ENCODE measurements at regions not wholly inside any gene's neighbourhood (a gene's known extent, or its start where the extent isn't known, plus 50 kb on each side); places are given as distances from the start of the nearest gene placed in this dataset.
"Not testable (repeated sequence)": the region's sequence is repeated elsewhere in the genome, so short reads cannot be mapped to it uniquely, and the experiment has no call there.

- H3K14ac ChIP-seq (replicated peaks; ENCODE audit: low read depth, low read length); H3K56ac ChIP-seq (ENCODE audit: extremely low read depth, insufficient read depth, low read length); H2BK20ac ChIP-seq (ENCODE audit: low read depth, low read length); POLR2A ChIA-PET (ENCODE audit: unreplicated experiment); H2AFZ ChIP-seq (replicated peaks; ENCODE audit: low read length, poor library complexity); intact Hi-C loops (cut with micrococcal nuclease); H3K9me3 ChIP-seq (ENCODE audit: control insufficient read depth, insufficient read depth, low read length); H3K4me1 ChIP-seq (ENCODE audit: control insufficient read depth, insufficient read depth, low read length); H2BK15ac ChIP-seq (ENCODE audit: low read depth, low read length); H2BK5ac ChIP-seq (ENCODE audit: low read depth, low read length, poor library complexity, severe bottlenecking); H2BK120ac ChIP-seq (ENCODE audit: low read depth, low read length); dilution Hi-C loops (cut with HindIII; ENCODE audit: low sequenced_read_pairs, unreplicated experiment); BruUV-seq (replicated peaks); H2AK9ac ChIP-seq (replicated peaks; ENCODE audit: low read depth, low read length, poor library complexity); H3K4ac ChIP-seq (ENCODE audit: low read depth, low read length); CTCF ChIA-PET; H3K79me1 ChIP-seq (ENCODE audit: low read depth in 1 of 2, low read length in 2 of 2); in situ Hi-C loops (cut with MboI; ENCODE audit: low sequenced_read_pairs); H3K23ac ChIP-seq (ENCODE audit: low read depth, low read length); H3K9me1 ChIP-seq (ENCODE audit: insufficient read depth, low read length); H4K20me1 ChIP-seq (ENCODE audit: insufficient read depth, low read length); H3K36me3 ChIP-seq (ENCODE audit: control insufficient read depth, insufficient read depth, low read length); H2AK5ac ChIP-seq (ENCODE audit: low read depth, low read length); H3K27me3 ChIP-seq (ENCODE audit: control insufficient read depth, insufficient read depth, low read length); H4K91ac ChIP-seq (ENCODE audit: insufficient read depth, low read depth, low read length): not testable (repeated sequence)
- no CpG with 5 or more reads among the region's 34 CpGs for WGBS, 2 experiments (ENCODE audit: extremely low coverage in 2 of 2, insufficient read length in 1 of 2)
- DNase-seq: peak; percentile 16
- ATAC-seq (ENCODE audit: low read depth): peak; percentile 100
- peak overlapping the region; percentile 65; the same call in 1 of the 2 replicates for H3K18ac ChIP-seq (ENCODE audit: low read depth, low read length)
- peak overlapping the region; percentile 9 for H3K27ac ChIP-seq (ENCODE audit: insufficient read depth, low read length)
- H3K4me2 ChIP-seq (ENCODE audit: low read depth, low read length): peak overlapping the region; percentile 83
- peak overlapping the region; percentile 89 for H4K5ac ChIP-seq (ENCODE audit: low read depth, low read length)
- H3K9ac ChIP-seq (ENCODE audit: low read depth, low read length): peak overlapping the region; percentile 42
- peak overlapping the region; percentile 83 for H3K4me3 ChIP-seq (ENCODE audit: insufficient read depth, low read depth, low read length)
- H4K8ac ChIP-seq (ENCODE audit: low read depth in 2 of 2, low read length in 2 of 2): peak overlapping the region in 1 of 2 experiments; percentile 65; a peak in 1 of 4 replicates
These were observed 2968.4 kb downstream of the RPIA start for GRCh38 chr2:91659917-91660275.

DNA sequence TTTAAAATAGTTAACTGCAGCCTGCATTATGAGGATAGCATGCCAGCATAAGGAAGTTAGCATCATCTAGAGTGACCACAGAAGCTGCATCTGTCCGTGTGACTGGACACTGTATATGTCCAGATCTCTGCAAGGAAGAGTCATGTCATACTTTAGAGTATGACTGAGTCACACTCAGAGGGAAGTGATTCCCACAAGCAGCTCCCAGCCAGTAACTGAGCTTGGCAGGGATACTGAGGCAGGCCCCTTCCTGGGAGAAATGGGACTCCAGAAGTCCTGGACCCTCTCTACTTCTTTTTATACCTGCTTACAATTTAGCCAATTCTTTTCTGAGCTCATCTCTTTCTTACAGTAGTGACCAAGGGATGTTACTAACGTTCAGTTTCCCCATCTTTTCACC is 2975.9 kb downstream of the RPIA start:
- H4K20me1 ChIP-seq (ENCODE audit: insufficient read depth, low read length); H3K56ac ChIP-seq (ENCODE audit: extremely low read depth, insufficient read depth, low read length); H3K79me1 ChIP-seq (ENCODE audit: low read depth in 1 of 2, low read length in 2 of 2); H3K27me3 ChIP-seq (ENCODE audit: control insufficient read depth, insufficient read depth, low read length); H3K4me3 ChIP-seq (ENCODE audit: insufficient read depth, low read depth, low read length); H3K9ac ChIP-seq (ENCODE audit: low read depth, low read length); BruUV-seq (replicated peaks); H4K91ac ChIP-seq (ENCODE audit: insufficient read depth, low read depth, low read length); H2AK5ac ChIP-seq (ENCODE audit: low read depth, low read length); H3K18ac ChIP-seq (ENCODE audit: low read depth, low read length); H2BK15ac ChIP-seq (ENCODE audit: low read depth, low read length); H3K23ac ChIP-seq (ENCODE audit: low read depth, low read length); H3K4ac ChIP-seq (ENCODE audit: low read depth, low read length); CTCF ChIA-PET; H3K9me1 ChIP-seq (ENCODE audit: insufficient read depth, low read length); H4K8ac ChIP-seq (ENCODE audit: low read depth in 2 of 2, low read length in 2 of 2); H3K9me3 ChIP-seq (ENCODE audit: control insufficient read depth, insufficient read depth, low read length); H2AK9ac ChIP-seq (replicated peaks; ENCODE audit: low read depth, low read length, poor library complexity); H4K5ac ChIP-seq (ENCODE audit: low read depth, low read length); in situ Hi-C loops (cut with MboI; ENCODE audit: low sequenced_read_pairs); H2BK120ac ChIP-seq (ENCODE audit: low read depth, low read length); H3K4me1 ChIP-seq (ENCODE audit: control insufficient read depth, insufficient read depth, low read length); H2AFZ ChIP-seq (replicated peaks; ENCODE audit: low read length, poor library complexity); H2BK20ac ChIP-seq (ENCODE audit: low read depth, low read length); H3K36me3 ChIP-seq (ENCODE audit: control insufficient read depth, insufficient read depth, low read length); dilution Hi-C loops (cut with HindIII; ENCODE audit: low sequenced_read_pairs, unreplicated experiment); ATAC-seq (ENCODE audit: low read depth); H3K4me2 ChIP-seq (ENCODE audit: low read depth, low read length); H3K14ac ChIP-seq (replicated peaks; ENCODE audit: low read depth, low read length); H3K27ac ChIP-seq (ENCODE audit: insufficient read depth, low read length); H2BK5ac ChIP-seq (ENCODE audit: low read depth, low read length, poor library complexity, severe bottlenecking); POLR2A ChIA-PET (ENCODE audit: unreplicated experiment); intact Hi-C loops (cut with micrococcal nuclease): not testable (repeated sequence)
- WGBS, 2 experiments (ENCODE audit: extremely low coverage in 2 of 2, insufficient read length in 1 of 2): no CpG with 5 or more reads among the region's 2 CpGs
- DNase-seq: peak; percentile 67

Data from IMR-90 (cell line).